22Rv1 (cell line): ENCODE measurements at regions not wholly inside any gene's neighbourhood (a gene's known extent, or its start where the extent isn't known, plus 50 kb on each side); places are given as distances from the start of the nearest gene placed in this dataset.
A peak's percentile ranks its signal among the peaks of the same experiment; 100 is the strongest.

Experiments
- H3K27ac ChIP-seq: fragments of 450-650 bp; 2 replicates; pipeline ENCODE4 v1.5.1; 2017
- ZFX ChIP-seq: fragments of 450-650 bp; IDR thresholded peaks from 2 replicates; pipeline ENCODE4 v1.6.1; 2017; ENCODE audit warnings: antibody characterized with exemption, borderline replicate concordance
- TF ChIP-seq, protein P1 (sequence below): fragments of 450-650 bp; IDR thresholded peaks from 2 replicates; pipeline ENCODE4 v1.5.1; 2017; ENCODE audit warnings: mild to moderate bottlenecking

- TF ChIP-seq ZFX: no peak
- TF ChIP-seq, protein P1, sequence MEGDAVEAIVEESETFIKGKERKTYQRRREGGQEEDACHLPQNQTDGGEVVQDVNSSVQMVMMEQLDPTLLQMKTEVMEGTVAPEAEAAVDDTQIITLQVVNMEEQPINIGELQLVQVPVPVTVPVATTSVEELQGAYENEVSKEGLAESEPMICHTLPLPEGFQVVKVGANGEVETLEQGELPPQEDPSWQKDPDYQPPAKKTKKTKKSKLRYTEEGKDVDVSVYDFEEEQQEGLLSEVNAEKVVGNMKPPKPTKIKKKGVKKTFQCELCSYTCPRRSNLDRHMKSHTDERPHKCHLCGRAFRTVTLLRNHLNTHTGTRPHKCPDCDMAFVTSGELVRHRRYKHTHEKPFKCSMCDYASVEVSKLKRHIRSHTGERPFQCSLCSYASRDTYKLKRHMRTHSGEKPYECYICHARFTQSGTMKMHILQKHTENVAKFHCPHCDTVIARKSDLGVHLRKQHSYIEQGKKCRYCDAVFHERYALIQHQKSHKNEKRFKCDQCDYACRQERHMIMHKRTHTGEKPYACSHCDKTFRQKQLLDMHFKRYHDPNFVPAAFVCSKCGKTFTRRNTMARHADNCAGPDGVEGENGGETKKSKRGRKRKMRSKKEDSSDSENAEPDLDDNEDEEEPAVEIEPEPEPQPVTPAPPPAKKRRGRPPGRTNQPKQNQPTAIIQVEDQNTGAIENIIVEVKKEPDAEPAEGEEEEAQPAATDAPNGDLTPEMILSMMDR: no peak
Measured at GRCh38 chr16:86018071-86018470, 119.1 kb downstream of the IRF8 start.

DNA sequence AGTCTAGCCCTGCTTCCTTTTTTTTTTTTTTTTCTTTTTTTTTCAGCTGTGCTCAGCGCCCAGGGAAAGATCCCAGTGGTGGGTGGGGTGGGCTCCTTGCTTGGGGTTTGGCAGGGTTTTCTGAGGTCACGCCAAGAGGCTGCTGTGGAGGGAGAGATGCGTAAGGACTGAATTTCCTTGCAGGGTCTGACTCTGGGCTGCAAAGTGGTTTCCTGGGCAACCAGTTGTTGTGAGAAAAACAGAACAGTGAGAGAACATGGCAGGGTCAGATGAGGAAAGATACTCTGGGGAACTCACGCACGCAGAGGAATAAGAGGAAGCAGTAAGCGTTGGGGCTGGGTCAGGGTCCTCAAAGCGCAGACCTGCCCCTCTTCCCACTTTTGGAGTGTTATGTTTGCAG, 119.5 kb downstream of the IRF8 start:
- TF ChIP-seq, protein P1: no peak
- TF ChIP-seq ZFX: no peak
- H3K27ac ChIP-seq: no peak overlapping the region

More at GRCh38 chr16:86018071-86018470, 119.1 kb downstream of the IRF8 start:
- H3K27ac ChIP-seq: no peak overlapping the region

GRCh38 chr16:86018941-86019340, 120.0 kb downstream of the IRF8 start:
- no peak overlapping the region for H3K27ac ChIP-seq
- TF ChIP-seq, protein P1: no peak
- TF ChIP-seq ZFX: no peak

GRCh38 chr16:86019446-86020047, 120.6 kb downstream of the IRF8 start:
- H3K27ac ChIP-seq: no peak overlapping the region
- TF ChIP-seq ZFX: no peak
- TF ChIP-seq, protein P1: peak; percentile 60

DNA sequence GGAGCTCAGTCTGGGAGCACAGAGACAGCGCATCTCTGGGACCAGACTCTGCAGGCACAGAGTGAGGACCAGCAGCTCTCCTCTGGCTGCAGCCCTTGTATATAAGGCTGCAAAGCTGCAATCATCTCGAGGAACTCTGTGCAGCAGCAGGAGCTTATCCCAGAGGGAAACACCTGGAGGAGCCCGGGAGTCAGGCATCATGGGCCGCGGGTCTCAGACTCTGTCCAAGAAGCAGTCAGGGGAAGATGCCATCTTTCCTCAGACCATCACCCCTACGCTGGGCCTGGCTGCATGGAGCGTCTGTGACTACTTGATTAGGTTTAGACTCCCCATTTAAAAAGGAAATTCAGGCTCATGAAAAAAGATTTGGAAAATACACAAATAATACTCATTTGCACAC, 122.0 kb downstream of the IRF8 start:
- TF ChIP-seq ZFX: no peak
- TF ChIP-seq, protein P1: no peak
- no peak overlapping the region for H3K27ac ChIP-seq

DNA sequence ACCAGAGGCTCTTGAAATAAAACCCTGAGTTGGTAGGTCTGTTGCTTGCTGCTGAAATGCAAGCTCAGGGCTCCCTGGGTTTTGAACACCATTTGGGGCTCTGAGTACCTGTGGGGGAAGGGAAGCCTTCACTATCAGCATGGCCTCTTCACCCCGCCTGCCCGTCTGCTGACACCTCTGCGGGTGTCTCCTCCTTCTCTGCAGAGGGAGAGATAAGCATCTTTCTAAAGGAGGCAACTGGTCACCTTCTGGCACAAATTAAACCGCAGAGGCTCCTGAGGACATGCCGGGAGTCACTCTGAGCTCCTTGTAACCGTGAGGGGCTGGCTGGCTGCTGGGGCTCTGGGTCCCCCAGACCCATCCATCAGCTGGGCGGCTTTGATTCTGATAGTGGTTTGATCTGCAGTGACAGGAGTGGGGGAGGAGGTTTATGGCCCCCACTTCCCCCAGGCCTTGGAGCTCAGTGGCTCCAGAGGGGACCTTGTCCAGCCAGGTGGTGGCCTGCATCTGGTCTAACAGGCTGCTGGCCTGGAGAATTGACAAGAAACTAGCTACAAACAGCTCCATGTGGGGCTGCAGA, 123.5 kb downstream of the IRF8 start:
- no peak overlapping the region for H3K27ac ChIP-seq
- TF ChIP-seq ZFX: no peak
- TF ChIP-seq, protein P1: no peak

- H3K27ac ChIP-seq: no peak overlapping the region
- TF ChIP-seq ZFX: no peak
- TF ChIP-seq, protein P1: no peak
Measured at GRCh38 chr16:86024210-86024609, 125.2 kb downstream of the IRF8 start.
